ENCODE measurements at regions not wholly inside any gene's neighbourhood (a gene's known extent, or its start where the extent isn't known, plus 50 kb on each side); places are given as distances from the start of the nearest gene placed in this dataset.

DNA sequence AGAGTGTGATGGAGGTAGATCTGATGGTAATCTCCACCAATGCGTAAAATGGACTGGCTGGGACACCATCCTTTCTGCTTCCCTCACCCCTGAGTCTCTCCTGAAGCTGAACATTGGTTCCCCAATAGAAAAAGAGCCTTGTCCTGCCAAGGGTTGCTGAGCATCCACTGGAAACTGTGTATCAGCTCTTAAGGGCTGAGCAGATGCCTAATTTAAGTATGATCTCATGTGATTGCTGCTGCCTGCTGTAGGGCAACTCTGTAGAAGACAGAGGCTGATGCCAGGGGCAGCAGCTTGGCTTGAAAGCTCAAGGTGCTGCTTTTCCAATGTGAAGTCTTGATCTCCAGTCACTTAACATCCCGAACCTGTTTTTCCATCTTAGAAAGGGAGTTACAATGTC is 310.3 kb upstream of the CCL2 start:
- TF ChIP-seq ZNF274 (IDR thresholded peaks at IDR 0.05; ENCODE audit: low read depth, low read length): no peak
- no peak for TF ChIP-seq YY1 (IDR thresholded peaks at IDR 0.05; ENCODE audit: insufficient read depth, insufficient read length)
- no peak for TF ChIP-seq SUZ12 (IDR thresholded peaks at IDR 0.05; ENCODE audit: extremely low read depth, insufficient read depth, insufficient read length)
